ENCODE measurements at regions not wholly inside any gene's neighbourhood (a gene's known extent, or its start where the extent isn't known, plus 50 kb on each side); places are given as distances from the start of the nearest gene placed in this dataset.

DNA sequence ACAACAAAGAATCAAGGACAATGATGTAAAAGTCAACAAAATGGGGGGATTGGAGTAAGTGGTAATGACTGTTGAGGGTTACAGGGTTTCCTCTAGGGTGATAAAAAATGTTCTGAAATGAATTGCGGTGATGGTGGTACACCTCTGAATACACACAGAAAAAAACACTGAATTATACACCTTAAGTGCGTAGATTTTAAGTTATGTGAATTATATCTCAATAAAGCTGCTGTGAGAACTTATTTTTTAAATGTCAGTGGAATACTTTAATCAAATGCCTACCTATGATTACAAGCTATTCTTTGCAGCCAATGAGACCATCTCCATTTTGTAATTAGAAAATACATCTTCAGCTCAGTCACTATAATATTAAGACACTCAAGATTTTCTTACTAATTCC, 53.5 kb downstream of the ZNF608 start:
- H3K4me3 ChIP-seq (ENCODE audit: control insufficient read depth in 1 of 7, extremely low read depth in 1 of 7, insufficient read depth in 4 of 7, low read depth in 2 of 7, low read length in 6 of 7) = no peak overlapping the region
- no CpG with 5 or more reads among the region's 2 CpGs for WGBS (ENCODE audit: insufficient coverage)
- no peak overlapping the region for H3K27ac ChIP-seq (ENCODE audit: insufficient read depth in 1 of 2, low read depth in 1 of 2, low read length in 2 of 2, poor library complexity in 1 of 2, severe bottlenecking in 2 of 2)
- H3K4me1 ChIP-seq (ENCODE audit: control extremely low read depth in 1 of 4, control insufficient read depth in 4 of 4, insufficient read depth in 4 of 4, low read length in 3 of 4) = no peaks in the 10 kb centered on the region
- CTCF ChIA-PET = no interaction called here
- no peak for DNase-seq
- H3K27me3 ChIP-seq (replicated peaks in 2 of 5; ENCODE audit: control insufficient read depth in 4 of 5, insufficient read depth in 5 of 5, low read length in 4 of 5) = no peaks in the 10 kb centered on the region
- H3K36me3 ChIP-seq (ENCODE audit: control insufficient read depth in 4 of 4, insufficient read depth in 4 of 4, low read length in 3 of 4) = peaks cover 0 to 6% (median 2%) of the 10 kb centered on the region in 4 experiments
- no peaks in the 10 kb centered on the region for H3K9me3 ChIP-seq (ENCODE audit: control extremely low read depth in 1 of 5, control insufficient read depth in 4 of 5, insufficient read depth in 2 of 5, low read depth in 1 of 5, low read length in 4 of 5)
- POLR2A ChIA-PET = no interaction called here

DNA sequence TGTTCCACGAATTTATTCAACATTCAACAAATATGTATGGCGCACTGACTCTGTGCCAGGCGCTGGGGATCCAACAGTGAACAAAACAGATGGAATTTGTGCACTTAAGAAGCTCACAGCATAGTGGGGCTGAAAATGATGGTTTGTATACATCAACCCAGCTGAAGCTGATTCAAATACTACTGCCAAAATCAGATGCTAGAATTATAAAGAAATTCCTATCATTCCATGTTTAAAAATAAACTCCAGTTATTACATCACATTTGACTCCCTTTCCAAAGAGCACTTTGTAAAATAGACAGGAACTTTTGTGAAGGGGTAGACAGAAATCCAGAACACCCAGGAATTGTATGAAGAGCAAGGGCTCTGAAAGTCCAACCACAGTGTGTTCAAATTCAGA, 54.1 kb downstream of the ZNF608 start:
- no peaks in the 10 kb centered on the region for H3K27me3 ChIP-seq (replicated peaks in 2 of 5; ENCODE audit: control insufficient read depth in 4 of 5, insufficient read depth in 5 of 5, low read length in 4 of 5)
- H3K4me1 ChIP-seq (ENCODE audit: control extremely low read depth in 1 of 4, control insufficient read depth in 4 of 4, insufficient read depth in 4 of 4, low read length in 3 of 4) = no peaks in the 10 kb centered on the region
- CTCF ChIA-PET = no interaction called here
- H3K36me3 ChIP-seq (ENCODE audit: control insufficient read depth in 4 of 4, insufficient read depth in 4 of 4, low read length in 3 of 4) = peaks cover 0 to 6% (median 2%) of the 10 kb centered on the region in 4 experiments
- POLR2A ChIA-PET = no interaction called here
- no peaks in the 10 kb centered on the region for H3K9me3 ChIP-seq (ENCODE audit: control extremely low read depth in 1 of 5, control insufficient read depth in 4 of 5, insufficient read depth in 2 of 5, low read depth in 1 of 5, low read length in 4 of 5)
- no peak overlapping the region for H3K4me3 ChIP-seq (ENCODE audit: control insufficient read depth in 1 of 7, extremely low read depth in 1 of 7, insufficient read depth in 4 of 7, low read depth in 2 of 7, low read length in 6 of 7)
- DNase-seq = no peak
- no peak overlapping the region for H3K27ac ChIP-seq (ENCODE audit: insufficient read depth in 1 of 2, low read depth in 1 of 2, low read length in 2 of 2, poor library complexity in 1 of 2, severe bottlenecking in 2 of 2)
- WGBS (ENCODE audit: insufficient coverage) = 100% methylated on average over 2 of the region's 3 CpGs

DNA sequence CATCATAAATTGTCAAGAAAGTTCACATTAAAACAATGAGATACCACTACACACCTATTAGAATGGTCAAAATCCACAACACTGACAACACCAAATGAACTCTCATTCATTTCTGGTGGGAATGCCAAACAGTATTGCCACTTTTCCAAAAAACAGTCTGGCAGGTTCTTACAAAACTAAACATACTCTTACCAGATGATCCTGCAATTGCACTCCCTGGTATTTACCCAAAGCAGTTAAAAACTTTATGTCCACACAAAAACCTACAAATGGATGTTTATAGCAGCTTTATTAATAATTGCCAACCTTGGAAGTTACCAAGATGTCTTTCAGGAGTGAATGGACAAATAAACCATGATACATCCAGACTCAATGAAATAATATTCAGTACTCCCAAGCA, 56.8 kb downstream of the ZNF608 start:
- POLR2A ChIA-PET = no interaction called here
- Histone ChIP-seq H3K27me3 (replicated peaks in 2 of 5; ENCODE audit: control insufficient read depth in 4 of 5, insufficient read depth in 5 of 5, low read length in 4 of 5) (no peaks in the 10 kb centered on the region), H3K27ac (ENCODE audit: insufficient read depth in 1 of 2, low read depth in 1 of 2, low read length in 2 of 2, poor library complexity in 1 of 2, severe bottlenecking in 2 of 2) (no peak overlapping the region), H3K9me3 (ENCODE audit: control extremely low read depth in 1 of 5, control insufficient read depth in 4 of 5, insufficient read depth in 2 of 5, low read depth in 1 of 5, low read length in 4 of 5) (no peaks in the 10 kb centered on the region), H3K4me3 (ENCODE audit: control insufficient read depth in 1 of 7, extremely low read depth in 1 of 7, insufficient read depth in 4 of 7, low read depth in 2 of 7, low read length in 6 of 7) (no peak overlapping the region), H3K36me3 (ENCODE audit: control insufficient read depth in 4 of 4, insufficient read depth in 4 of 4, low read length in 3 of 4) (peaks cover 0 to 3% (median 1%) of the 10 kb centered on the region in 4 experiments), H3K4me1 (ENCODE audit: control extremely low read depth in 1 of 4, control insufficient read depth in 4 of 4, insufficient read depth in 4 of 4, low read length in 3 of 4) (peaks cover 3 to 10% (median 6%) of the 10 kb centered on the region in 4 experiments)
- CTCF ChIA-PET = interaction anchor here (0.6 kb wide), 1 partner anchor 307 kb away, joined by 5 read pairs; no protein-coding TSS in a partner anchor
- no peak for DNase-seq

DNA sequence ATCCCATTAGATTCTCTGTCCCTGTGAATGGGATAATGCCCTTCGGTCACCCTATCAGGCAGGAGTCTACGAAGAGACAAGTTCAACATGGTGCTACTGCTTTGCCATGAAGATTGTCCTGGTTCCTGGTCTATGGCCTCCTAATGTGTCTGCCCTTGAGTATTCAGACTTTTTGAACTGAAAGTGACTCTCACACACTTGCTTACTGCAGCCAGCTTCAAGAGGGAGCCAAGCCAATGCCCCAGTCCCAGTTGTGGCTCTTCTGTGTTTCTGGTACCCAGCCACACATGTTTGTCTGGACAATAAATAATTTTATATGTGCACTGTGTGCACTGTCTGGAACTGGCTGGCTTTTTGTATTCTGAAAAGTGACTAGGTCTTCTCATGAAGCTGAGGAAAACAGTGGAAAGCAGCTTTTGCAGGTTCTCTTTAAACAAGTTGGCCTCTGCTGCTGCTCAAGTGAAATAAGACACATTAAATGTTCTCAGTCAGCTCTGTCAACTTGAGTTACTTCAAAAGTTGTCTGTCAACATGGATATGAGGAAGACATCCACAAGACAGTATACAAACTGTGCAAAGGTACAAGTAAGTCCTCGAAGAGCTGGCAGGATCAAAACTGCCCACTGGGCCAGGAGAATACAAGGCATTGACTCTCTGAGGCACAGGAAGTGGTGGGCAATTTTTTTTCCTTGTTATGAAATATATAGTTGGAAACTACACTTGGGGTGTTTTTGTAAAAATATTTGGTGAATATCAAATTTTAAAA, 60.0 kb downstream of the ZNF608 start:
- DNase-seq = no peak
- H3K4me1 ChIP-seq (ENCODE audit: control extremely low read depth in 1 of 4, control insufficient read depth in 4 of 4, insufficient read depth in 4 of 4, low read length in 3 of 4) = peaks cover 3 to 10% (median 6%) of the 10 kb centered on the region in 4 experiments
- ChIA-PET POLR2A (no interaction called here), CTCF (interaction anchor here (0.5 kb wide), 1 partner anchor 33 kb away, joined by 3 read pairs; no protein-coding TSS in a partner anchor)
- H3K27me3 ChIP-seq (replicated peaks in 2 of 5; ENCODE audit: control insufficient read depth in 4 of 5, insufficient read depth in 5 of 5, low read length in 4 of 5) = no peaks in the 10 kb centered on the region
- peaks cover 0 to 2% (median 0%) of the 10 kb centered on the region in 4 experiments for H3K36me3 ChIP-seq (ENCODE audit: control insufficient read depth in 4 of 4, insufficient read depth in 4 of 4, low read length in 3 of 4)
- no peak overlapping the region for H3K4me3 ChIP-seq (ENCODE audit: control insufficient read depth in 1 of 7, extremely low read depth in 1 of 7, insufficient read depth in 4 of 7, low read depth in 2 of 7, low read length in 6 of 7)
- H3K9me3 ChIP-seq (ENCODE audit: control extremely low read depth in 1 of 5, control insufficient read depth in 4 of 5, insufficient read depth in 2 of 5, low read depth in 1 of 5, low read length in 4 of 5) = no peaks in the 10 kb centered on the region
- WGBS (ENCODE audit: insufficient coverage) = 94% methylated on average over 2 of the region's 3 CpGs
- no peak overlapping the region for H3K27ac ChIP-seq (ENCODE audit: insufficient read depth in 1 of 2, low read depth in 1 of 2, low read length in 2 of 2, poor library complexity in 1 of 2, severe bottlenecking in 2 of 2)

DNA sequence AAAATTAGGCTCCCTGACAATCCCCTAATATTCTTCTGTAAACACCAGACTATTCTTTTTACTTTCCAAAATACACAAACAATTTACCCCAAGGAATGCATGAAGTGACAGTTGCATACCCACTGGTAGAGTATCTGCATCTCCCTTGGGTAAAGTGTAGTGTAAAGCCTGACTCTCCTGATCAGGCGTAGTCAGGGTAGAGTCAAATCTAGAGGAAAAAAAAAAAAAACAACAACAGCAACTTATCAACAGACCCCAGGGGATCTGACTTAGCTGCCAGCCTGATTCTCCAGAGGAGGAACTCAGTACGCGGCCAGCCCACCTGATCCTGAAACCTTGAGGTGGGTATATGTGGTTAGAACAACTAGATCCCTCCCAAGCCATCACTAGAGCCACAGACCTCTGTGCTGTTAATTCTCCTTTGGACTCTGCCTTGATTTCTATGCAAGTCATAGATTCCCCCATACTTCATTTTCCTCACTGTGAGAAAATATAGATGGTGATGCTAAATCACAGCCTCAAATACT, 61.0 kb downstream of the ZNF608 start:
- Histone ChIP-seq H3K4me1 (ENCODE audit: control extremely low read depth in 1 of 4, control insufficient read depth in 4 of 4, insufficient read depth in 4 of 4, low read length in 3 of 4) (peaks cover 3 to 10% (median 6%) of the 10 kb centered on the region in 4 experiments), H3K27me3 (replicated peaks in 2 of 5; ENCODE audit: control insufficient read depth in 4 of 5, insufficient read depth in 5 of 5, low read length in 4 of 5) (no peaks in the 10 kb centered on the region), H3K27ac (ENCODE audit: insufficient read depth in 1 of 2, low read depth in 1 of 2, low read length in 2 of 2, poor library complexity in 1 of 2, severe bottlenecking in 2 of 2) (no peak overlapping the region), H3K9me3 (ENCODE audit: control extremely low read depth in 1 of 5, control insufficient read depth in 4 of 5, insufficient read depth in 2 of 5, low read depth in 1 of 5, low read length in 4 of 5) (no peaks in the 10 kb centered on the region), H3K4me3 (ENCODE audit: control insufficient read depth in 1 of 7, extremely low read depth in 1 of 7, insufficient read depth in 4 of 7, low read depth in 2 of 7, low read length in 6 of 7) (no peak overlapping the region), H3K36me3 (ENCODE audit: control insufficient read depth in 4 of 4, insufficient read depth in 4 of 4, low read length in 3 of 4) (no peaks in the 10 kb centered on the region)
- ChIA-PET CTCF (no interaction called here), POLR2A (no interaction called here)
- DNase-seq = no peak
- WGBS (ENCODE audit: insufficient coverage) = no CpG with 5 or more reads among the region's 3 CpGs

DNA sequence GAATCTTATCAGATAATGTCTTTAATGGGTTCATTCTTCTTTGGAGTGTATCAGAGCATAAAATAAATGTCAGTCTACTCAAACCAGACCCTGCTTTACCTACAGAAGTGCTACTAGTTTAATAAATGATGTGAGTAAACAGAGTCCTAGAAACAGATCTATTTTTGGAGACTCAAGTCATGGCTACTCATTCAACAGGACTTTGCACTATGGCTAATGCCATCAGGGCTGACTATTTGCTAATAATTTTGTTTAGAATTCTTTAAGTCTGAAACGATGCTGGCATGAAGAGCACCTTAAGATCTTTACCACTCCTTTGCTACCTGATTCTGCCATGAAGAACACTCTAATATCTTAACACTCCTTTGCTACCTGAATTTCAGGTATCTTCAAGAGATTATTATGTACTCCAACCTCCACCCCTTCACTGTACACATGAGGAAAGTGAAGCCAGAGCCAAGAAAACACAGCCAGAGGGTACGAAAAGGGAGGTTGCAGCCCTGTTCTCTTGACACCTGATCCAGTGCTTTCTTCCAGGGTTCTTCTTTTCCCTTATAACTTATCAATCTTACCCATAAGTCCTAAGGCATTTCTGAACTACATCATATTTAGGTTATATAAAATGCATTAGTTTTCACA, 62.4 kb downstream of the ZNF608 start:
- CTCF ChIA-PET = no interaction called here
- Histone ChIP-seq H3K4me3 (ENCODE audit: control insufficient read depth in 1 of 7, extremely low read depth in 1 of 7, insufficient read depth in 4 of 7, low read depth in 2 of 7, low read length in 6 of 7) (no peak overlapping the region), H3K9me3 (ENCODE audit: control extremely low read depth in 1 of 5, control insufficient read depth in 4 of 5, insufficient read depth in 2 of 5, low read depth in 1 of 5, low read length in 4 of 5) (no peaks in the 10 kb centered on the region), H3K4me1 (ENCODE audit: control extremely low read depth in 1 of 4, control insufficient read depth in 4 of 4, insufficient read depth in 4 of 4, low read length in 3 of 4) (peaks cover 3 to 15% (median 8%) of the 10 kb centered on the region in 4 experiments), H3K36me3 (ENCODE audit: control insufficient read depth in 4 of 4, insufficient read depth in 4 of 4, low read length in 3 of 4) (no peaks in the 10 kb centered on the region), H3K27me3 (replicated peaks in 2 of 5; ENCODE audit: control insufficient read depth in 4 of 5, insufficient read depth in 5 of 5, low read length in 4 of 5) (no peaks in the 10 kb centered on the region), H3K27ac (ENCODE audit: insufficient read depth in 1 of 2, low read depth in 1 of 2, low read length in 2 of 2, poor library complexity in 1 of 2, severe bottlenecking in 2 of 2) (no peak overlapping the region)
- no peak for DNase-seq
- WGBS (ENCODE audit: insufficient coverage) = 100% methylated on average over 2 of the region's 2 CpGs
- POLR2A ChIA-PET = no interaction called here

DNA sequence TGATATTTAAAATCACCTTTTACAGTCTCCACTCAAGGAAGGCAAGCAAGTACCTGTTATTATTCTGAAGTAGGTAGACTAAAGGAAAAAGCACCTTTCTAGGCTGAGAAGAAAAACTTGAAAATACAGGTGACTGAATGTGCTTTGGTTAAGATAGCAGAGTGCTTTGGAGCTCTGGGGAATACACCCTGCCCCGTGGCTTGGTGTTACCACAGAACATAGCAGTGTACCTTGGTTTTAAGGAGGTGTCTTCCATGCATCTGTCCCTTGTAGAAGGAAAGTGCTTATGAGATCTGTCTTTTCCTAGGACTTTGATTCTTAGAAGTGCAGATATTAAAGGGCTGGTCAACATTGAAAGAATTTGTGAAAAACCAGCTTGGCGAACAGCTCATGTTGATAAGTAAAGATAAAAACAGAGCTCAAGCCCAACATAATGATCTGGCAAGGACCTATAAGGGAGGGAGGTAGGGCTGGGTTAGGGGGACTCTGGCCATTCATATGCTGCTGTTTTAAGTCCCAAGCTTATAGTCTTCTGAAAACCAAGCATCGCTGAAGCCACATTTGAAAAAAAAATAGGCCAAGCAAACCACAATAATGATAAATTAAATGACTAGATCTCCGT, 66.8 kb downstream of the ZNF608 start:
- H3K4me3 ChIP-seq (ENCODE audit: control insufficient read depth in 1 of 7, extremely low read depth in 1 of 7, insufficient read depth in 4 of 7, low read depth in 2 of 7, low read length in 6 of 7) = no peak overlapping the region
- peaks cover 0 to 12% (median 8%) of the 10 kb centered on the region in 4 experiments for H3K4me1 ChIP-seq (ENCODE audit: control extremely low read depth in 1 of 4, control insufficient read depth in 4 of 4, insufficient read depth in 4 of 4, low read length in 3 of 4)
- ChIA-PET CTCF (interaction anchor here (0.6 kb wide), 1 partner anchor 194 kb away, joined by 3 read pairs; no protein-coding TSS in a partner anchor), POLR2A (no interaction called here)
- DNase-seq = no peak
- WGBS (ENCODE audit: insufficient coverage) = 100% methylated on average over 2 of the region's 4 CpGs
- H3K27me3 ChIP-seq (replicated peaks in 2 of 5; ENCODE audit: control insufficient read depth in 4 of 5, insufficient read depth in 5 of 5, low read length in 4 of 5) = no peaks in the 10 kb centered on the region
- H3K9me3 ChIP-seq (ENCODE audit: control extremely low read depth in 1 of 5, control insufficient read depth in 4 of 5, insufficient read depth in 2 of 5, low read depth in 1 of 5, low read length in 4 of 5) = no peaks in the 10 kb centered on the region
- H3K27ac ChIP-seq (ENCODE audit: insufficient read depth in 1 of 2, low read depth in 1 of 2, low read length in 2 of 2, poor library complexity in 1 of 2, severe bottlenecking in 2 of 2) = no peak overlapping the region
- H3K36me3 ChIP-seq (ENCODE audit: control insufficient read depth in 4 of 4, insufficient read depth in 4 of 4, low read length in 3 of 4) = no peaks in the 10 kb centered on the region

All from common myeloid progenitor, CD34-positive (primary cell).